ENCODE measurements at regions not wholly inside any gene's neighbourhood (a gene's known extent, or its start where the extent isn't known, plus 50 kb on each side); places are given as distances from the start of the nearest gene placed in this dataset.

GRCh38 chrX:10288373-10288975 is 131.7 kb downstream of the CLCN4 start:
- TF ChIP-seq, protein P1, sequence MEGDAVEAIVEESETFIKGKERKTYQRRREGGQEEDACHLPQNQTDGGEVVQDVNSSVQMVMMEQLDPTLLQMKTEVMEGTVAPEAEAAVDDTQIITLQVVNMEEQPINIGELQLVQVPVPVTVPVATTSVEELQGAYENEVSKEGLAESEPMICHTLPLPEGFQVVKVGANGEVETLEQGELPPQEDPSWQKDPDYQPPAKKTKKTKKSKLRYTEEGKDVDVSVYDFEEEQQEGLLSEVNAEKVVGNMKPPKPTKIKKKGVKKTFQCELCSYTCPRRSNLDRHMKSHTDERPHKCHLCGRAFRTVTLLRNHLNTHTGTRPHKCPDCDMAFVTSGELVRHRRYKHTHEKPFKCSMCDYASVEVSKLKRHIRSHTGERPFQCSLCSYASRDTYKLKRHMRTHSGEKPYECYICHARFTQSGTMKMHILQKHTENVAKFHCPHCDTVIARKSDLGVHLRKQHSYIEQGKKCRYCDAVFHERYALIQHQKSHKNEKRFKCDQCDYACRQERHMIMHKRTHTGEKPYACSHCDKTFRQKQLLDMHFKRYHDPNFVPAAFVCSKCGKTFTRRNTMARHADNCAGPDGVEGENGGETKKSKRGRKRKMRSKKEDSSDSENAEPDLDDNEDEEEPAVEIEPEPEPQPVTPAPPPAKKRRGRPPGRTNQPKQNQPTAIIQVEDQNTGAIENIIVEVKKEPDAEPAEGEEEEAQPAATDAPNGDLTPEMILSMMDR (IDR thresholded peaks at IDR 0.05; ENCODE audit: insufficient read depth, low read depth, low read length): no peak
- no peaks in the 10 kb centered on the region for H3K36me3 ChIP-seq (ENCODE audit: control insufficient read depth, insufficient read depth, low read length)
- no peak overlapping the region for H3K4me3 ChIP-seq (ENCODE audit: low read depth, low read length)
- no peak for DNase-seq (ENCODE audit: low read depth)
- H3K27me3 ChIP-seq (ENCODE audit: control insufficient read depth, insufficient read depth, low read length): no peaks in the 10 kb centered on the region
- ChIA-PET POLR2A (interaction anchor here (0.6 kb wide), 1 partner anchor 23 kb away, joined by 3 read pairs; no protein-coding TSS in a partner anchor), CTCF (no interaction called here)

- TF ChIP-seq, protein P1 (IDR thresholded peaks at IDR 0.05; ENCODE audit: insufficient read depth, low read depth, low read length): no peak
- CTCF ChIA-PET: no interaction called here
- POLR2A ChIA-PET: no interaction called here
- H3K27me3 ChIP-seq (ENCODE audit: control insufficient read depth, insufficient read depth, low read length): no peaks in the 10 kb centered on the region; the same call in 1 of the 2 replicates
- no peak overlapping the region for H3K4me3 ChIP-seq (ENCODE audit: low read depth, low read length)
- DNase-seq (ENCODE audit: low read depth): peak; percentile 25
- no peaks in the 10 kb centered on the region for H3K36me3 ChIP-seq (ENCODE audit: control insufficient read depth, insufficient read depth, low read length)
Observed at GRCh38 chrX:10296576-10296975, 139.8 kb downstream of the CLCN4 start.

GRCh38 chrX:10310511-10310910 is 153.7 kb downstream of the CLCN4 start:
- no peak overlapping the region for H3K4me3 ChIP-seq (ENCODE audit: low read depth, low read length)
- ChIA-PET POLR2A (no interaction called here), CTCF (no interaction called here)
- no peak for DNase-seq (ENCODE audit: low read depth)
- H3K27me3 ChIP-seq (ENCODE audit: control insufficient read depth, insufficient read depth, low read length): no peaks in the 10 kb centered on the region
- TF ChIP-seq, protein P1 (IDR thresholded peaks at IDR 0.05; ENCODE audit: insufficient read depth, low read depth, low read length): no peak
- H3K36me3 ChIP-seq (ENCODE audit: control insufficient read depth, insufficient read depth, low read length): no peaks in the 10 kb centered on the region

DNA sequence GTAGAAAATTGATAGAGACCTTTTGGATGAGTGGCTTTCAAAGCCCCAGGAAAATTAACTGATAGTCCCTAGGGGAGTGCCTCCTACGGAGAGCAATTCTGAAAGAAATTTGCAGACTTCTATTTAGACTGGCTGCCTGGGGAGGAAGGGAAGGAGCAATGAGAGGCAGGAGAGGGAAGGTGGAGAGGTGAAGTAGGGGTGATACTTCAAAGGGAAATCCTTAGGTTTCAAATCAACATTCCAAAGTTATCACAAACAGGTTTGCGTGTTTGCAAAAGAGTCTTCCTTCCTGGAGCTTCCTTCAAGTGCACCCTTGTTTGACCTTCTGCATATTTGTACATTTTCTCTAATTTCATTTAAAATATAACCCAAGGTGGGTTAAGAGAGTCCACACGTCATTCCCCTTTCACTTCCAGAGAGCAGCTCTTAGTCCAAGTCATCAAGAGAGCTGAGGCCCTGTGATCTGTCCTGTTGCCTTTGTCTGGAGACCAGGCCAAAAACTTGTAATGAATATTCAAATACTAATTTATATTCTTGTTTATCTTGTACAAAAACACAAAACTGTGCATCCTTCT is 157.8 kb downstream of the CLCN4 start:
- POLR2A ChIA-PET: no interaction called here
- H3K4me3 ChIP-seq (ENCODE audit: low read depth, low read length): no peak overlapping the region
- no peaks in the 10 kb centered on the region for H3K36me3 ChIP-seq (ENCODE audit: control insufficient read depth, insufficient read depth, low read length)
- H3K27me3 ChIP-seq (ENCODE audit: control insufficient read depth, insufficient read depth, low read length): no peaks in the 10 kb centered on the region
- TF ChIP-seq, protein P1 (IDR thresholded peaks at IDR 0.05; ENCODE audit: insufficient read depth, low read depth, low read length): no peak
- no peak for DNase-seq (ENCODE audit: low read depth)
- CTCF ChIA-PET: no interaction called here

DNA sequence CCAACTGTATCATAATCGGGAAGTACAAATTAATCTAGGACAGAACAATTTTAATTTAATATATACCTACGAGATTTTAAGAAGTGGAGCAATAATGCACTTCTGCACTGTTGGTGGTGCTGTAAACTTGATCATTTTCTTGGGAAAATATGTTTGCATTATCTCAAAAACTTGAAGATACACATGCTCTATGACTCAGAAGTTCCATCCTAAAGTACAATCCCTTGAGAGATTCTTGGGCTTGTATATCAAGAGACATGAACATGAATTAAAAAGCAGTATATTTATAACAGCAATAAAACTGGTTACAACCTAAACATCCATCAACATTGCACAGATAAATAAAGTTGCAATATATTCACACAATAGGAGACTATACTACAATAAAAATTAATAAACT is 168.8 kb downstream of the CLCN4 start:
- ChIA-PET POLR2A (no interaction called here), CTCF (no interaction called here)
- Histone ChIP-seq H3K4me3 (ENCODE audit: low read depth, low read length) (no peak overlapping the region), H3K36me3 (ENCODE audit: control insufficient read depth, insufficient read depth, low read length) (no peaks in the 10 kb centered on the region), H3K27me3 (ENCODE audit: control insufficient read depth, insufficient read depth, low read length) (no peaks in the 10 kb centered on the region)
- no peak for DNase-seq (ENCODE audit: low read depth)
- TF ChIP-seq, protein P1 (IDR thresholded peaks at IDR 0.05; ENCODE audit: insufficient read depth, low read depth, low read length): no peak

Measured in BJ (cell line).